ENCODE measurements at regions not wholly inside any gene's neighbourhood (a gene's known extent, or its start where the extent isn't known, plus 50 kb on each side); places are given as distances from the start of the nearest gene placed in this dataset.
"Not testable (repeated sequence)": the region's sequence is repeated elsewhere in the genome, so short reads cannot be mapped to it uniquely, and the experiment has no call there.

DNA sequence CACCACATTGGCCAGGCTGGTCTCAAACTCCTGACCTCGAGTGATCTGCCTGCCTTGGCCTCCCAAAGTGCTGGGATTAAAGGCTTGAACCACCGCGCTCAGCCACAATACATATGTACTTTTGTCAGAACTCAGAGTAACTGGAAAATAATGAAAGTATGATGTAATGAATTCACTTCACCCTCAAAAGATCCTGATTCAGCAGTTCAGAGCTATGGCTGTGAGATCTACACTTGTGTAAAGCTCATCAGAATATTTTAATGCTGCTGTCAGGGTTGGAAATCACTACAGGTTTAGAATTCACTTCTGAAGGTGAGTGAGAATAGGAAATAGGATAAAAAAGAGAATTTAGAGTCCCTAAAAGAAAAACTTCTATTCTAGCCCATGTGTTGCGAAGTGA, 464.5 kb upstream of the NRSN1 start:
- H3K27me3 ChIP-seq (ENCODE audit: control insufficient read depth, insufficient read depth, low read length) = no peaks in the 10 kb centered on the region
- H3K9ac ChIP-seq (ENCODE audit: low read length) = no peak overlapping the region
- H3K36me3 ChIP-seq (ENCODE audit: control insufficient read depth, insufficient read depth, low read length) = no peaks in the 10 kb centered on the region
- no peak overlapping the region for H3K27ac ChIP-seq (ENCODE audit: low read depth, low read length)
- no peaks in the 10 kb centered on the region for H3K9me3 ChIP-seq (ENCODE audit: control insufficient read depth, insufficient read depth, low read depth, low read length)
- H3K4me3 ChIP-seq (ENCODE audit: low read depth, low read length) = no peak overlapping the region
- 0 out of 2 replicates have a peak, but pooled peaks cover 4% of the 10 kb centered on the region for H3K4me1 ChIP-seq (ENCODE audit: control insufficient read depth, insufficient read depth, low read length)

- H3K36me3 ChIP-seq (ENCODE audit: control insufficient read depth, insufficient read depth, low read length) = no peaks in the 10 kb centered on the region
- H3K27ac ChIP-seq (ENCODE audit: low read depth, low read length) = no peak overlapping the region
- no peaks in the 10 kb centered on the region for H3K4me1 ChIP-seq (ENCODE audit: control insufficient read depth, insufficient read depth, low read length)
- H3K4me3 ChIP-seq (ENCODE audit: low read depth, low read length) = no peak overlapping the region
- no peaks in the 10 kb centered on the region for H3K9me3 ChIP-seq (ENCODE audit: control insufficient read depth, insufficient read depth, low read depth, low read length)
- H3K27me3 ChIP-seq (ENCODE audit: control insufficient read depth, insufficient read depth, low read length) = no peaks in the 10 kb centered on the region
- no peak overlapping the region for H3K9ac ChIP-seq (ENCODE audit: low read length)
Observed at GRCh38 chr6:23663096-23663495, 462.9 kb upstream of the NRSN1 start.

DNA sequence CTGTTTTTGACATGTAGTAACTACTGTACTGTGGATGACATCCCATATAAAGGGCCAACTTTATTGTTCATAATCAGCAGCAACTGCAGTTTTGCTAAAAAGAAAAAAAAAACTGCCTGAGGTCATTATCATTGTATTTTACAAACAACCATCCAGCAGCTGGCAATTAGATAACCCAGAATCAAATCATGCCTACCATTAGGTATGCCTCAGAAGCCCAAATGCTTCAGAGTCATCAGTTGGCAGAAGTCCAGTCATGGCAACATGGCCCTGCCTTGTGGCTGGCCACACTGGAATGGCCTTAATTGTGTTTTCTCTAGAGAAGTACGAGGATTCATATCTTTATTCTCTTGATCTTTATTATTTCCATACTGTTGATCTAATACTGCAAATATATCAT, 462.4 kb upstream of the NRSN1 start:
- Histone ChIP-seq H3K27me3 (ENCODE audit: control insufficient read depth, insufficient read depth, low read length) (no peaks in the 10 kb centered on the region), H3K4me1 (ENCODE audit: control insufficient read depth, insufficient read depth, low read length) (no peaks in the 10 kb centered on the region), H3K27ac (ENCODE audit: low read depth, low read length) (no peak overlapping the region), H3K36me3 (ENCODE audit: control insufficient read depth, insufficient read depth, low read length) (no peaks in the 10 kb centered on the region), H3K9ac (ENCODE audit: low read length) (no peak overlapping the region), H3K9me3 (ENCODE audit: control insufficient read depth, insufficient read depth, low read depth, low read length) (no peaks in the 10 kb centered on the region), H3K4me3 (ENCODE audit: low read depth, low read length) (no peak overlapping the region)

DNA sequence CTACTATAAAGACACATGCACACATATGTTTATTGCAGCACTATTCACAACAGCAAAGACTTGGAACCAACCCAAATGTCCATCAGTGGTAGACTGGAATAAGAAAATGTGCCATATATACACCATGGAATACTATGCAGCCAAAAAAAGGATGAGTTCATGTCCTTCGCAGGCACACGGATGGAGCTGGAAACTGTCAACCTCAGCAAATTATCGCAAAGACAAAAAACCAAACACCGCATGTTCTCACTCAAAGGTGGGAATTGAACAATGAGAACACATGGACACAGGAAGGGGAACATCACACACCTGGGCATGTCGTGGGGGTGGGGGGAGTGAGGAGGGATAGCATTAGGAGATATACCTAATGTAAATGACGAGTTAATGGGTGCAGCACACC, 460.1 kb upstream of the NRSN1 start:
- not testable (repeated sequence) for H3K9ac ChIP-seq (ENCODE audit: low read length); H3K9me3 ChIP-seq (ENCODE audit: control insufficient read depth, insufficient read depth, low read depth, low read length); H3K27ac ChIP-seq (ENCODE audit: low read depth, low read length); H3K27me3 ChIP-seq (ENCODE audit: control insufficient read depth, insufficient read depth, low read length); H3K36me3 ChIP-seq (ENCODE audit: control insufficient read depth, insufficient read depth, low read length); H3K4me3 ChIP-seq (ENCODE audit: low read depth, low read length); H3K4me1 ChIP-seq (ENCODE audit: control insufficient read depth, insufficient read depth, low read length)

GRCh38 chr6:23672737-23673136, 453.3 kb upstream of the NRSN1 start:
- no peaks in the 10 kb centered on the region for H3K36me3 ChIP-seq (ENCODE audit: control insufficient read depth, insufficient read depth, low read length)
- no peak overlapping the region for H3K9ac ChIP-seq (ENCODE audit: low read length)
- no peaks in the 10 kb centered on the region for H3K4me1 ChIP-seq (ENCODE audit: control insufficient read depth, insufficient read depth, low read length)
- peaks cover 19% of the 10 kb centered on the region for H3K9me3 ChIP-seq (ENCODE audit: control insufficient read depth, insufficient read depth, low read depth, low read length)
- no peaks in the 10 kb centered on the region for H3K27me3 ChIP-seq (ENCODE audit: control insufficient read depth, insufficient read depth, low read length)
- no peak overlapping the region for H3K27ac ChIP-seq (ENCODE audit: low read depth, low read length)
- no peak overlapping the region for H3K4me3 ChIP-seq (ENCODE audit: low read depth, low read length)

GRCh38 chr6:23678626-23679025, 447.4 kb upstream of the NRSN1 start:
- no peaks in the 10 kb centered on the region for H3K36me3 ChIP-seq (ENCODE audit: control insufficient read depth, insufficient read depth, low read length)
- no peaks in the 10 kb centered on the region for H3K4me1 ChIP-seq (ENCODE audit: control insufficient read depth, insufficient read depth, low read length)
- no peak overlapping the region for H3K9ac ChIP-seq (ENCODE audit: low read length)
- H3K27ac ChIP-seq (ENCODE audit: low read depth, low read length) = no peak overlapping the region
- no peak overlapping the region for H3K4me3 ChIP-seq (ENCODE audit: low read depth, low read length)
- no peaks in the 10 kb centered on the region for H3K9me3 ChIP-seq (ENCODE audit: control insufficient read depth, insufficient read depth, low read depth, low read length)
- H3K27me3 ChIP-seq (ENCODE audit: control insufficient read depth, insufficient read depth, low read length) = no peaks in the 10 kb centered on the region

GRCh38 chr6:23681743-23682142, 444.3 kb upstream of the NRSN1 start:
- H3K27me3 ChIP-seq (ENCODE audit: control insufficient read depth, insufficient read depth, low read length) = no peaks in the 10 kb centered on the region
- no peaks in the 10 kb centered on the region for H3K9me3 ChIP-seq (ENCODE audit: control insufficient read depth, insufficient read depth, low read depth, low read length)
- no peak overlapping the region for H3K9ac ChIP-seq (ENCODE audit: low read length)
- no peaks in the 10 kb centered on the region for H3K4me1 ChIP-seq (ENCODE audit: control insufficient read depth, insufficient read depth, low read length)
- no peaks in the 10 kb centered on the region for H3K36me3 ChIP-seq (ENCODE audit: control insufficient read depth, insufficient read depth, low read length)
- no peak overlapping the region for H3K4me3 ChIP-seq (ENCODE audit: low read depth, low read length)
- H3K27ac ChIP-seq (ENCODE audit: low read depth, low read length) = no peak overlapping the region

- Histone ChIP-seq H3K36me3 (ENCODE audit: control insufficient read depth, insufficient read depth, low read length) (no peaks in the 10 kb centered on the region), H3K9ac (ENCODE audit: low read length) (no peak overlapping the region), H3K4me1 (ENCODE audit: control insufficient read depth, insufficient read depth, low read length) (no peaks in the 10 kb centered on the region), H3K4me3 (ENCODE audit: low read depth, low read length) (no peak overlapping the region), H3K27ac (ENCODE audit: low read depth, low read length) (no peak overlapping the region), H3K27me3 (ENCODE audit: control insufficient read depth, insufficient read depth, low read length) (no peaks in the 10 kb centered on the region), H3K9me3 (ENCODE audit: control insufficient read depth, insufficient read depth, low read depth, low read length) (no peaks in the 10 kb centered on the region)
Observed at GRCh38 chr6:23688650-23689049, 437.4 kb upstream of the NRSN1 start.

DNA sequence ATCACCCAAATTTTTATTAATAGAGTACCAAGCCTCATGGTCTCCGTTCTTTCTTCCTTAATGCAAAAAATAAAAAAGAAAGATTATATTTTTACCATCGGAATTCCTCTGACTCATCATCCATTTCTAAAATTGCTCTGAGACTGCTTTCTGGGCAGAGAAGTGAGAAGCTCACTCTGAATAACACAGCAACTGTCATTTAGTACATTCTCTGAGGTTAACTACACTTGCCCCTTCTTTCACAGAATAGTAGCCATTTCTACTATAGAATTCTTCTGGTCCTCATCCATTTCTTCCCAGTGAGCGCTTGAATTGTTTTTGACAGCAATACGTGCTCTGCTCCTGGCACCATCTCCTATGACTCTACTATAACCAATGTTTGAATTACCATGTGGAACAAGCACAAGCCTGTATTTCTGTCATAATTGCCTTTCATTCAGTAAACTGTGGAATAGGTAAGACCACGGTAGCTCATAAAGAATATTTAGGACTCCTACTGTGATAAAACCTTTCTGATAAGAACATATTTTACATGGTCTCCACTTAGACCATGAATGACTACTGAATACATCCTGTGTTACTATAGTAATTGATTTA, 435.5 kb upstream of the NRSN1 start:
- Histone ChIP-seq H3K4me1 (ENCODE audit: control insufficient read depth, insufficient read depth, low read length) (no peaks in the 10 kb centered on the region), H3K27me3 (ENCODE audit: control insufficient read depth, insufficient read depth, low read length) (no peaks in the 10 kb centered on the region), H3K36me3 (ENCODE audit: control insufficient read depth, insufficient read depth, low read length) (no peaks in the 10 kb centered on the region), H3K9ac (ENCODE audit: low read length) (no peak overlapping the region), H3K9me3 (ENCODE audit: control insufficient read depth, insufficient read depth, low read depth, low read length) (no peaks in the 10 kb centered on the region), H3K27ac (ENCODE audit: low read depth, low read length) (no peak overlapping the region), H3K4me3 (ENCODE audit: low read depth, low read length) (no peak overlapping the region)

DNA sequence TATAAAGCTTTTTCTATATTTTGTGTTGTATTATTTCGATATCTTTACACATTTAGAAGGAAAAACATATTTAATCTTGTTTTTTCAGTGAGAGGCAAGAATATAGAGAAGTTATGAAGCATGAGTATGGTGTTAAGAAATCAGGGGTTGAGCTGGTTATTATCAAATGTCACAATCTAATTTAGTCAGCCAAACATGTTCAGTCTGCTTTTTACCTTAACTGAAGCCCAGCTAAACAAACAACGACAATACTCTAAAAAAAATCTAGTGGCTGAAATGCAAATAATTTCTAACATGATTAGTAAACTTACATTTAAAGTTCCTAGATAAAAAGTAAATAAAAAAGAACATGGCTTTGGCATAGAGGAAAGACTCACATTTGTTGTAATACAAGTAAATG, 433.8 kb upstream of the NRSN1 start:
- no peak overlapping the region for H3K27ac ChIP-seq (ENCODE audit: low read depth, low read length)
- no peaks in the 10 kb centered on the region for H3K9me3 ChIP-seq (ENCODE audit: control insufficient read depth, insufficient read depth, low read depth, low read length)
- H3K36me3 ChIP-seq (ENCODE audit: control insufficient read depth, insufficient read depth, low read length) = no peaks in the 10 kb centered on the region
- no peaks in the 10 kb centered on the region for H3K4me1 ChIP-seq (ENCODE audit: control insufficient read depth, insufficient read depth, low read length)
- no peak overlapping the region for H3K4me3 ChIP-seq (ENCODE audit: low read depth, low read length)
- no peak overlapping the region for H3K9ac ChIP-seq (ENCODE audit: low read length)
- H3K27me3 ChIP-seq (ENCODE audit: control insufficient read depth, insufficient read depth, low read length) = no peaks in the 10 kb centered on the region

DNA sequence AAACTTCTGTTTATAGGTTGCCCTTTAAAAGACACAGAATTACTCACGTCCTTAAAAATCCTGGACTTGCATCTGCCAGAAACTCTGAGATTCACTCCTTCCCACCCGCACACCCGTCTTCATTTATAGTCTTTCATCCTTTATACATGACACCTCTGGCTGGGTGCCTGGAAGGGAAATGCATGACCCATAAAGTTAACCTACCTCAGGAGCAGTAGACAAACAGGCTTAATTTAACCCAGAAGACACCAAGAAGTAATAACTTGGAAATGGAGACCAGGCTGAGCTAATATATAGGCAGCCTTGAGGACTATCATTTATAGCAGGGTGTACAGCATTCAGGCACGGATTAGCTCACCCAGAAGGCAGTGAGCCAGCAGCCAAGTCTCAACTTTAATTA, 429.0 kb upstream of the NRSN1 start:
- no peak overlapping the region for H3K9ac ChIP-seq (ENCODE audit: low read length)
- no peaks in the 10 kb centered on the region for H3K9me3 ChIP-seq (ENCODE audit: control insufficient read depth, insufficient read depth, low read depth, low read length)
- H3K36me3 ChIP-seq (ENCODE audit: control insufficient read depth, insufficient read depth, low read length) = no peaks in the 10 kb centered on the region
- no peak overlapping the region for H3K27ac ChIP-seq (ENCODE audit: low read depth, low read length)
- H3K4me3 ChIP-seq (ENCODE audit: low read depth, low read length) = no peak overlapping the region
- no peaks in the 10 kb centered on the region for H3K27me3 ChIP-seq (ENCODE audit: control insufficient read depth, insufficient read depth, low read length)
- no peaks in the 10 kb centered on the region for H3K4me1 ChIP-seq (ENCODE audit: control insufficient read depth, insufficient read depth, low read length)

Data from HUES6 (cell line).